ENCODE measurements at regions not wholly inside any gene's neighbourhood (a gene's known extent, or its start where the extent isn't known, plus 50 kb on each side); places are given as distances from the start of the nearest gene placed in this dataset.

DNA sequence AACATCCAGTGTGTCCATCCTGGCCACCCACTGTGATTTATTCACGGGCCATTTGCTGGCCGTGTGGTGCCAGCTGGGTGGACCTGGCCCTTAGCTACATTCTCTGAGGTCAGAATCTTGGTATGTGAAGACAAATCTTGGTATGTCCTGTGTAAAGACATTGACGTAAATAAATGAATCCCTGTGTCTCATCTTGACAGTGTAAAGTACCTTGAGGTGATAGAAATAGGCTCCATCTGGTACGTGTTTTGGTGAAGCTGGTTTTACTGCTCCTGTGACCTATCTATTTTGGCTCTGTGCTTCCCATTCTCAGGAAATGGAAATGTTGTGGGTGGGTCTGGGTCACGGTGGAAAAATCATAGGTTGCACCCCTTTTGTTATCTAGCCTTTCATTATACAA is 245.4 kb upstream of the ANKH start:
- H3K9me1 ChIP-seq (replicated peaks; ENCODE audit: control insufficient read depth, extremely low read depth, insufficient read depth, low read length) = no peaks in the 10 kb centered on the region
- CTCF ChIA-PET = no interaction called here
- DNase-seq (ENCODE audit: low read depth, low spot score) (no peak), FAIRE-seq (no peak)
- H2AFZ ChIP-seq (ENCODE audit: low read depth, low read length) = no peak overlapping the region
- H4K20me1 ChIP-seq (replicated peaks; ENCODE audit: control insufficient read depth, extremely low read depth, insufficient read depth, low read length) = no peaks in the 10 kb centered on the region
- H3K27me3 ChIP-seq (ENCODE audit: control insufficient read depth in 2 of 2, insufficient read depth in 2 of 2, low read length in 2 of 2) = peaks cover 2 to 3% of the 10 kb centered on the region in 2 experiments
- no peak overlapping the region for H3K27ac ChIP-seq (ENCODE audit: insufficient read depth, low read depth, low read length)
- intact Hi-C loops (cut with micrococcal nuclease) (no loop called here), dilution Hi-C loops (cut with MboI; ENCODE audit: extremely low pct_ligation_motif_present, low sequenced_read_pairs) (no loop called here)
- TF ChIP-seq MYC (IDR thresholded peaks at IDR 0.05; ENCODE audit: low read depth, low read length) (no peak), FOS (IDR thresholded peaks at IDR 0.05; ENCODE audit: borderline replicate concordance, insufficient read depth, low read length) (no peak)
- POLR2A ChIA-PET = no interaction called here
- no peaks in the 10 kb centered on the region for H3K9me3 ChIP-seq (replicated peaks; ENCODE audit: control insufficient read depth, insufficient read depth, low read length)
- H3K4me2 ChIP-seq (ENCODE audit: insufficient read depth, low read length) = no peak overlapping the region
- no peaks in the 10 kb centered on the region for H3K4me1 ChIP-seq (ENCODE audit: control insufficient read depth, extremely low read depth, insufficient read depth, low read length)
- H3K9ac ChIP-seq (replicated peaks; ENCODE audit: extremely low read depth, insufficient read depth, low read length) = no peak overlapping the region
- H3K79me2 ChIP-seq (ENCODE audit: control insufficient read depth, insufficient read depth, low read length) = no peaks in the 10 kb centered on the region
- no TSS peak for BruUV-seq (replicated peaks)
- no peak overlapping the region for H3K4me3 ChIP-seq (replicated peaks in 1 of 3; ENCODE audit: insufficient read depth in 1 of 3, low read depth in 1 of 3, low read length in 3 of 3)
- no peaks in the 10 kb centered on the region for H3K36me3 ChIP-seq (ENCODE audit: control insufficient read depth in 2 of 2, extremely low read depth in 1 of 2, insufficient read depth in 2 of 2, low read length in 2 of 2)

DNA sequence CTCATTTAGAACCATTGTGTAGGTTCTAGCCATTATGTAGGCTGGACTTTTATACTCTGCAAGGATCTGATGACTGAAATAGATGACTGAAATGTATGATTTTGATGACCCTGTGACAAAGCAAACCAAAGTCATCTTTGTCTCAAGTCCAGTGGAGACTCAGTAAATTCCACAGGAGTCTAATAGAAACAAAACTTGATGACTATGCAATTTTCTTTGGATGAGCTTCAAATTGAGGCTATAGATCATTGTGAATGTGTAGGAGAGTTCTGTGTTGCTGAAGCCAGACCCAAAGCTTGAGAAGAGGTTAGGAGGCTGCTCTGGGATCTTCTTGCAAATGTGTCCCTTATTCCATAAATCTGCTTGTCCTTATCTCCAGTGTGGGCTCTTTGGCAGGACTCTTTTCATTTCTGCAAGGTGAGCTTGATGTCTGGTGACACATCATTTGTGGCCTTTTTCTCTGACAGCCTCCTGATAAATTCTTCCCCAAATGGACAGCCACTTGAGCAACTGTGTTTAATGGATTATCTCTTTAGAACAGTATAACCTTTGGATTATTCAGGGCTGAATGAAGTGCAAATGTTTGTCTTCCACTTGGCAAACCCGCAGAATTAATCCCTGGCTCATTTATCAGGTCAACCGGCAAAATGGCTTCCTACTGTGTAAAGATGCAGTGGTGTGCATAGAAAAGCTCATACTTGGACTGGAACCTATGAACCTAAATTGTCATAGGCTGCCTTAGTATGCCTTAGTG is 235.1 kb upstream of the ANKH start:
- Histone ChIP-seq H3K27ac (ENCODE audit: insufficient read depth, low read depth, low read length) (no peak overlapping the region), H3K9me3 (replicated peaks; ENCODE audit: control insufficient read depth, insufficient read depth, low read length) (no peaks in the 10 kb centered on the region), H2AFZ (ENCODE audit: low read depth, low read length) (no peak overlapping the region), H3K4me1 (ENCODE audit: control insufficient read depth, extremely low read depth, insufficient read depth, low read length) (no peaks in the 10 kb centered on the region), H3K9ac (replicated peaks; ENCODE audit: extremely low read depth, insufficient read depth, low read length) (no peak overlapping the region), H3K27me3 (ENCODE audit: control insufficient read depth in 2 of 2, insufficient read depth in 2 of 2, low read length in 2 of 2) (peaks cover 2 to 7% of the 10 kb centered on the region in 2 experiments), H3K9me1 (replicated peaks; ENCODE audit: control insufficient read depth, extremely low read depth, insufficient read depth, low read length) (no peaks in the 10 kb centered on the region), H3K36me3 (ENCODE audit: control insufficient read depth in 2 of 2, extremely low read depth in 1 of 2, insufficient read depth in 2 of 2, low read length in 2 of 2) (no peaks in the 10 kb centered on the region), H3K79me2 (ENCODE audit: control insufficient read depth, insufficient read depth, low read length) (no peaks in the 10 kb centered on the region), H4K20me1 (replicated peaks; ENCODE audit: control insufficient read depth, extremely low read depth, insufficient read depth, low read length) (no peaks in the 10 kb centered on the region), H3K4me2 (ENCODE audit: insufficient read depth, low read length) (no peak overlapping the region), H3K4me3 (replicated peaks in 1 of 3; ENCODE audit: insufficient read depth in 1 of 3, low read depth in 1 of 3, low read length in 3 of 3) (no peak overlapping the region)
- FAIRE-seq (no peak), DNase-seq (ENCODE audit: low read depth, low spot score) (no peak)
- intact Hi-C loops (cut with micrococcal nuclease) = loop anchor here (1.0 to 10.0 kb wide), 4 partner anchors 356 to 889 kb away; no protein-coding TSS in a partner anchor
- dilution Hi-C loops (cut with MboI; ENCODE audit: extremely low pct_ligation_motif_present, low sequenced_read_pairs) = no loop called here
- ChIA-PET POLR2A (no interaction called here), CTCF (interaction anchor here (0.6 to 5.2 kb wide), 44 partner anchors 8 to 1354 kb away, joined by 3 to 218 read pairs (median 5); partner anchors contain the start of gene FBXL7)
- no peak for TF ChIP-seq POLR2AphosphoS5 (IDR thresholded peaks at IDR 0.05; ENCODE audit: insufficient read depth, low read depth, low read length)
- TF ChIP-seq, protein P1, sequence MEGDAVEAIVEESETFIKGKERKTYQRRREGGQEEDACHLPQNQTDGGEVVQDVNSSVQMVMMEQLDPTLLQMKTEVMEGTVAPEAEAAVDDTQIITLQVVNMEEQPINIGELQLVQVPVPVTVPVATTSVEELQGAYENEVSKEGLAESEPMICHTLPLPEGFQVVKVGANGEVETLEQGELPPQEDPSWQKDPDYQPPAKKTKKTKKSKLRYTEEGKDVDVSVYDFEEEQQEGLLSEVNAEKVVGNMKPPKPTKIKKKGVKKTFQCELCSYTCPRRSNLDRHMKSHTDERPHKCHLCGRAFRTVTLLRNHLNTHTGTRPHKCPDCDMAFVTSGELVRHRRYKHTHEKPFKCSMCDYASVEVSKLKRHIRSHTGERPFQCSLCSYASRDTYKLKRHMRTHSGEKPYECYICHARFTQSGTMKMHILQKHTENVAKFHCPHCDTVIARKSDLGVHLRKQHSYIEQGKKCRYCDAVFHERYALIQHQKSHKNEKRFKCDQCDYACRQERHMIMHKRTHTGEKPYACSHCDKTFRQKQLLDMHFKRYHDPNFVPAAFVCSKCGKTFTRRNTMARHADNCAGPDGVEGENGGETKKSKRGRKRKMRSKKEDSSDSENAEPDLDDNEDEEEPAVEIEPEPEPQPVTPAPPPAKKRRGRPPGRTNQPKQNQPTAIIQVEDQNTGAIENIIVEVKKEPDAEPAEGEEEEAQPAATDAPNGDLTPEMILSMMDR (IDR thresholded peaks at IDR 0.05; ENCODE audit: extremely low read depth in 1 of 2, insufficient read depth in 1 of 2, low read depth in 1 of 2, low read length in 2 of 2) = no peak
- TF ChIP-seq FOS (IDR thresholded peaks at IDR 0.05; ENCODE audit: borderline replicate concordance, insufficient read depth, low read length) = no peak
- no peak for TF ChIP-seq GATA2 (IDR thresholded peaks at IDR 0.05; ENCODE audit: insufficient read depth, insufficient read length, low read depth, low read length)
- TF ChIP-seq EZH2 (IDR thresholded peaks at IDR 0.05; ENCODE audit: borderline replicate concordance, low read depth, low read length, severe bottlenecking) = no peak
- no TSS peak for BruUV-seq (replicated peaks)

Measured in endothelial cell of umbilical vein (primary cell).